Thyroid gland (tissue), 4 donors: ENCODE measurements at regions not wholly inside any gene's neighbourhood (a gene's known extent, or its start where the extent isn't known, plus 50 kb on each side); places are given as distances from the start of the nearest gene placed in this dataset.
"Not testable (repeated sequence)": the region's sequence is repeated elsewhere in the genome, so short reads cannot be mapped to it uniquely, and the experiment has no call there.

Experiments used
- DNase-seq, 2 donors: peaks; one replicate each; pipeline ENCODE4 v3.0.0-alpha.2; 2019
- H3K27ac ChIP-seq, 3 donors: fragments of 200-600 bp; sonication (generic); 1 replicate in 2 of 3; 2 replicates in 1 of 3; pipeline ENCODE4 v1.5.1; 2016 to 2019; ENCODE audit warnings: mild to moderate bottlenecking in 1 of 3, moderate library complexity in 1 of 3
- H3K27me3 ChIP-seq: fragments of 200-600 bp; sonication (generic); one replicate; pipeline ENCODE4 v1.5.1; 2019
- H3K36me3 ChIP-seq, 2 donors: fragments of 200-600 bp; sonication (generic); one replicate each; pipeline ENCODE4 v1.5.1; 2016 to 2019
- H3K4me1 ChIP-seq, 2 donors: fragments of 200-600 bp; sonication (generic); one replicate each; pipeline ENCODE4 v1.5.1; 2017 to 2019
- H3K4me3 ChIP-seq, 3 donors: fragments of 200-600 bp; sonication (generic); replicated peaks in 1 of 3; 1 replicate in 2 of 3; 2 replicates in 1 of 3; pipeline ENCODE4 v1.5.1; 2016; ENCODE audit warnings: mild to moderate bottlenecking in 1 of 3
- H3K9me3 ChIP-seq: fragments of 200-600 bp; sonication (generic); one replicate; pipeline ENCODE4 v1.5.1; 2017
- POLR2A ChIP-seq, 2 donors: fragments of 450-650 bp; IDR thresholded peaks; one replicate each; pipeline ENCODE4 v1.6.1; 2017; ENCODE audit warnings: antibody characterized with exemption in 2 of 2, mild to moderate bottlenecking in 2 of 2, moderate library complexity in 1 of 2
- WGBS, 2 donors: methylation state at CpG; one replicate each; pipeline ENCODE4 v1.1.5; 2017; 5-methylcytosine and 5-hydroxymethylcytosine counted together
- intact Hi-C: fragments of 100-400 bp; cut with DNase I; formaldehyde crosslinking; loops from one replicate; pipeline ENCODE4 v1.15.1; 2023
- TF ChIP-seq, protein P1 (sequence below), 6 experiments: fragments of 200-600 bp in 3 of 6; fragments of 450-650 bp in 3 of 6; sonication (generic) in 3 of 6; IDR thresholded peaks; one replicate each; pipeline ENCODE4 v1.5.1; 2016 to 2019; ENCODE audit warnings: antibody characterized with exemption in 6 of 6, mild to moderate bottlenecking in 2 of 6, inconsistent platforms in 1 of 6, moderate library complexity in 1 of 6

- H3K4me1 ChIP-seq: no peaks in the 10 kb centered on the region
- TF ChIP-seq, protein P1, sequence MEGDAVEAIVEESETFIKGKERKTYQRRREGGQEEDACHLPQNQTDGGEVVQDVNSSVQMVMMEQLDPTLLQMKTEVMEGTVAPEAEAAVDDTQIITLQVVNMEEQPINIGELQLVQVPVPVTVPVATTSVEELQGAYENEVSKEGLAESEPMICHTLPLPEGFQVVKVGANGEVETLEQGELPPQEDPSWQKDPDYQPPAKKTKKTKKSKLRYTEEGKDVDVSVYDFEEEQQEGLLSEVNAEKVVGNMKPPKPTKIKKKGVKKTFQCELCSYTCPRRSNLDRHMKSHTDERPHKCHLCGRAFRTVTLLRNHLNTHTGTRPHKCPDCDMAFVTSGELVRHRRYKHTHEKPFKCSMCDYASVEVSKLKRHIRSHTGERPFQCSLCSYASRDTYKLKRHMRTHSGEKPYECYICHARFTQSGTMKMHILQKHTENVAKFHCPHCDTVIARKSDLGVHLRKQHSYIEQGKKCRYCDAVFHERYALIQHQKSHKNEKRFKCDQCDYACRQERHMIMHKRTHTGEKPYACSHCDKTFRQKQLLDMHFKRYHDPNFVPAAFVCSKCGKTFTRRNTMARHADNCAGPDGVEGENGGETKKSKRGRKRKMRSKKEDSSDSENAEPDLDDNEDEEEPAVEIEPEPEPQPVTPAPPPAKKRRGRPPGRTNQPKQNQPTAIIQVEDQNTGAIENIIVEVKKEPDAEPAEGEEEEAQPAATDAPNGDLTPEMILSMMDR (IDR thresholded peaks at IDR 0.05): no peak
- no peak for TF ChIP-seq POLR2A (IDR thresholded peaks at IDR 0.05)
- no peaks in the 10 kb centered on the region for H3K27me3 ChIP-seq
- no peak overlapping the region for H3K4me3 ChIP-seq
- H3K36me3 ChIP-seq: no peaks in the 10 kb centered on the region
- WGBS, 2 donors: 90% methylated on average over 3 of the region's 3 CpGs
- DNase-seq: no peak
- no peaks in the 10 kb centered on the region for H3K9me3 ChIP-seq
- no peak overlapping the region for H3K27ac ChIP-seq
- intact Hi-C loops: no loop called here
Measured at GRCh38 chr2:155547571-155547970, 785.0 kb downstream of the NR4A2 start.

DNA sequence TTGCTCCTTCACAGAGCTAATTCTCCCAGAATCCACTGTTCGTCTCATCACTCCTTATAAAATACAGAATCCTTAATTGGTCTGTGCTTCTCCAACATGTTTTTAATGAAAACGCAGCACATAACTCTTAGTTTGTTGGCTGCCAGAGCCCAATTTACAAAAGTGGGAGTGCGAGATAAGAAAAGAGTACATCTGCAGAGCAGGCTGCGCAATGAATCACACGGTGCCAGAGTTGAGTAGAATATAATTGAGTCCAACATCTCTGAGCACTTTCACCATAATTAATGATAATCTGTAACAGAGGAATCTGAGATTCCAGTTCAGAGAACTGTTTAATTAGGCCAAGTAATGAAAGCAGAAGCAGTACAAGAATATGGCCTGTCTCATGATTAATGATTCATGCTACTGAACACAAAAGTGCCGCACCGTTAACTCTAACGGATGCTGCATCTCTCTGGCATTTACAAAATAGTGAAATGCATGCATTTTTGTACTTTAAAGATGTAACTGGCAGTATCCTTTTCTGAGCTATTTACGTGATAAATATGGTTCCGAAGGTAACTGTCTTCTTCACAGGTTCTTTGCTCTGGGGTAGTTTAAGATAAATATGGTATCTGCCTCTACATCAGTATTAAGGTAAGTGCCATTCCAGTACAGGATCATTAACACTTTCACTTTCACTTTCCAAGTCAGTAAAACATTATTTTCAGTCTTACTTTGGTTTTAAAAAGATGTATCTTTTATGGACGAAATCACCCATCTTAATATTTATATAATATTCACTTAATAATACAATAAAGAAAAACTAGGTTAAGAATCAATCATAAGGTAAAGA, 785.6 kb downstream of the NR4A2 start:
- Histone ChIP-seq H3K9me3 (no peaks in the 10 kb centered on the region), H3K4me3 (no peak overlapping the region), H3K27ac (no peak overlapping the region), H3K4me1 (no peaks in the 10 kb centered on the region), H3K27me3 (no peaks in the 10 kb centered on the region), H3K36me3 (no peaks in the 10 kb centered on the region)
- no peak for DNase-seq
- TF ChIP-seq, protein P1 (IDR thresholded peaks at IDR 0.05): no peak
- TF ChIP-seq POLR2A (IDR thresholded peaks at IDR 0.05): no peak
- intact Hi-C loops: no loop called here
- 75 to 85% methylated on average over 11 of the region's 11 CpGs for WGBS, 2 donors

DNA sequence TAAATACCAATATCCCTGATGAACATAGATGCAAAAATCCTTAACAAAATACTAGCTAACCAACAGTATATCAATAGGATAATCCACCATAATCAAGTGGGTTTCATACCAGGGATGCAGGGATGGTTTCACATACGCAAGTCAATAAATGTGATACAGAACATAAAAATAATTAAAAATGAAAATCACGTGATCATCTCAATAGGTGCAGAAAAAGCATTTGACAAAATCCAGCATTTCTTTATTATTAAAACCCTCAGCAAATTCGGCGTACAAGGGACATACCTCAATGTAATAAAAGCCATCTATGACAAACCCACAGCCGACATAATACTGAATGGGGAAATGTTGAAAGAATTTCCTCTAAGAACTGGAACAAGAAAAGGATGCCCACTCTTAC, 793.5 kb downstream of the NR4A2 start:
- DNase-seq, H3K4me3 ChIP-seq, H3K27me3 ChIP-seq, H3K27ac ChIP-seq, H3K9me3 ChIP-seq, H3K36me3 ChIP-seq, intact Hi-C loops, H3K4me1 ChIP-seq: not testable (repeated sequence)
- WGBS, 2 donors: 90 to 93% methylated on average over 5 of the region's 5 CpGs

GRCh38 chr2:155528034-155528433, 804.5 kb downstream of the NR4A2 start:
- Histone ChIP-seq H3K9me3 (no peaks in the 10 kb centered on the region), H3K27ac (no peak overlapping the region), H3K36me3 (no peaks in the 10 kb centered on the region), H3K4me1 (no peaks in the 10 kb centered on the region), H3K4me3 (no peak overlapping the region), H3K27me3 (no peaks in the 10 kb centered on the region)
- 91 to 96% methylated on average over 1 of the region's 1 CpG for WGBS, 2 donors
- intact Hi-C loops: no loop called here
- TF ChIP-seq POLR2A (IDR thresholded peaks at IDR 0.05): no peak
- TF ChIP-seq, protein P1 (IDR thresholded peaks at IDR 0.05): no peak
- DNase-seq: no peak

- no peaks in the 10 kb centered on the region for H3K9me3 ChIP-seq
- WGBS, 2 donors: 68 to 82% methylated on average over 4 of the region's 4 CpGs
- no peaks in the 10 kb centered on the region for H3K27me3 ChIP-seq
- no peaks in the 10 kb centered on the region for H3K4me1 ChIP-seq
- H3K4me3 ChIP-seq: no peak overlapping the region
- no peak for DNase-seq
- no peak overlapping the region for H3K27ac ChIP-seq
- H3K36me3 ChIP-seq: no peaks in the 10 kb centered on the region
- TF ChIP-seq POLR2A (IDR thresholded peaks at IDR 0.05): no peak
- TF ChIP-seq, protein P1 (IDR thresholded peaks at IDR 0.05): no peak
- intact Hi-C loops: no loop called here
Measured at GRCh38 chr2:155525199-155525598, 807.3 kb downstream of the NR4A2 start.
